ENCODE measurements at regions not wholly inside any gene's neighbourhood (a gene's known extent, or its start where the extent isn't known, plus 50 kb on each side); places are given as distances from the start of the nearest gene placed in this dataset.
"Not testable (repeated sequence)": the region's sequence is repeated elsewhere in the genome, so short reads cannot be mapped to it uniquely, and the experiment has no call there.

- DNase-seq, result not testable (repeated sequence)
These were observed 255.1 kb downstream of the OR4F29 start for GRCh38 chr1:196366-196765.

DNA sequence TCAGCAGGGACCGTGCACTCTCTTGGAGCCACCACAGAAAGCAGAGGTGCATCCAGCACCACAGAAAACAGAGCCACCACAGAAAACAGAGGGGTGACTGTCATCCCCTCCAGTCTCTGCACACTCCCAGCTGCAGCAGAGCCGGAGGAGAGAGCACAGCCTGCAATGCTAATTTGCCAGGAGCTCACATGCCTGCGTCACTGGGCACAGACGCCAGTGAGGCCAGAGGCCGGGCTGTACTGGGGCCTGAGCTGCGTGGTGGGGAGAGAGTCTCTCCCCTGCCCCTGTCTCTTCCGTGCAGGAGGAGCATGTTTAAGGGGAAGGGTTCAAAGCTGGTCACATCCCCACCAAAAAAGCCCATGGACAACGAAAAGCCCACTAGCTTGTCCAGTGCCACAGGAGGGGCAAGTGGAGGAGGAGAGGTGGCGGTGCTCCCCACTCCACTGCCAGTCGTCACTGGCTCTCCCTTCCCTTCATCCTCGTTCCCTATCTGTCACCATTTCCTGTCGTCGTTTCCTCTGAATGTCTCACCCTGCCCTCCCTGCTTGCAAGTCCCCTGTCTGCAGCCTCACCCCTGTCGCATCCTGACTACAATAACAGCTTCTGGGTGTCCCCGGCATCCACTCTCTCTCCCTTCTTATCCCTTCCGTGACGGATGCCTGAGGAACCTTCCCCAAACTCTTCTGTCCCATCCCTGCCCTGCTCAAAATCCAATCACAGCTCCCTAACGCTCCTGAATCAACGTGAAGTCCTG is 260.0 kb downstream of the OR4F29 start:
- DNase-seq, result not testable (repeated sequence)

- DNase-seq, result not testable (repeated sequence)
These were observed 260.8 kb downstream of the OR4F29 start for GRCh38 chr1:190678-191077.

- not testable (repeated sequence) for DNase-seq
These were observed 261.6 kb downstream of the OR4F29 start for GRCh38 chr1:189915-190314.

- DNase-seq, result not testable (repeated sequence)
These were observed 262.2 kb downstream of the OR4F29 start for GRCh38 chr1:189270-189669.

DNA sequence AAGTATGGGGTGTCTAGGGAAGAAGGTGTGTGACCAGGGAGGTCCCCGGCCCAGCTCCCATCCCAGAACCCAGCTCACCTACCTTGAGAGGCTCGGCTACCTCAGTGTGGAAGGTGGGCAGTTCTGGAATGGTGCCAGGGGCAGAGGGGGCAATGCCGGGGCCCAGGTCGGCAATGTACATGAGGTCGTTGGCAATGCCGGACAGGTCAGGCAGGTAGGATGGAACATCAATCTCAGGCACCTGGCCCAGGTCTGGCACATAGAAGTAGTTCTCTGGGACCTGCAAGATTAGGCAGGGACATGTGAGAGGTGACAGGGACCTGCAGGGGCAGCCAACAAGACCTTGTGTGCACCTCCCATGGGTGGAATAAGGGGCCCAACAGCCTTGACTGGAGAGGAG is 264.2 kb downstream of the OR4F29 start:
- not testable (repeated sequence) for DNase-seq

GRCh38 chr1:186691-187131 is 264.8 kb downstream of the OR4F29 start:
- not testable (repeated sequence) for DNase-seq

DNA sequence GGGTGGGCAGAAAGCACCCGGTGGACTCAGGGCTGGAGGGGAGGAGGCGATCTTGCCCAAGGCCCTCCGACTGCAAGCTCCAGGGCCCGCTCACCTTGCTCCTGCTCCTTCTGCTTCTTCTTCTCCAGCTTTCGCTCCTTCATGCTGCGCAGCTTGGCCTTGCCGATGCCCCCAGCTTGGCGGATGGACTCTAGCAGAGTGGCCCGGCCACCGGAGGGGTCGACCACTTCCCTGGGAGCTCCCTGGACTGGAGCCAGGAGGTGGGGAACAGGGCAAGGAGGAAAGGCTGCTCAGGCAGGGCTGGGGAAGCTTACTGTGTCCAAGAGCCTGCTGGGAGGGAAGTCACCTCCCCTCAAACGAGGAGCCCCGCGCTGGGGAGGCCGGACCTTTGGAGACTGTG is 265.3 kb downstream of the OR4F29 start:
- not testable (repeated sequence) for DNase-seq

DNA sequence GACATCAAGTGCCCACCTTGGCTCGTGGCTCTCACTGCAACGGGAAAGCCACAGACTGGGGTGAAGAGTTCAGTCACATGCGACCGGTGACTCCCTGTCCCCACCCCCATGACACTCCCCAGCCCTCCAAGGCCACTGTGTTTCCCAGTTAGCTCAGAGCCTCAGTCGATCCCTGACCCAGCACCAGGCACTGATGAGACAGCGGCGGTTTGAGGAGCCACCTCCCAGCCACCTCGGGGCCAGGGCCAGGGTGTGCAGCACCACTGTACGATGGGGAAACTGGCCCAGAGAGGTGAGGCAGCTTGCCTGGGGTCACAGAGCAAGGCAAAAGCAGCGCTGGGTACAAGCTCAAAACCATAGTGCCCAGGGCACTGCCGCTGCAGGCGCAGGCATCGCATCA is 266.0 kb downstream of the OR4F29 start:
- DNase-seq, result not testable (repeated sequence)

DNA sequence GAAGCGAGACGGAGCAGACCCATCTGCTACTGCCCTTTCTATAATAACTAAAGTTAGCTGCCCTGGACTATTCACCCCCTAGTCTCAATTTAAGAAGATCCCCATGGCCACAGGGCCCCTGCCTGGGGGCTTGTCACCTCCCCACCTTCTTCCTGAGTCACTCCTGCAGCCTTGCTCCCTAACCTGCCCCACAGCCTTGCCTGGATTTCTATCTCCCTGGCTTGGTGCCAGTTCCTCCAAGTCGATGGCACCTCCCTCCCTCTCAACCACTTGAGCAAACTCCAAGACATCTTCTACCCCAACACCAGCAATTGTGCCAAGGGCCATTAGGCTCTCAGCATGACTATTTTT is 267.2 kb downstream of the OR4F29 start:
- DNase-seq, result not testable (repeated sequence)

- not testable (repeated sequence) for DNase-seq
These were observed 267.7 kb downstream of the OR4F29 start for GRCh38 chr1:183620-184335.

DNA sequence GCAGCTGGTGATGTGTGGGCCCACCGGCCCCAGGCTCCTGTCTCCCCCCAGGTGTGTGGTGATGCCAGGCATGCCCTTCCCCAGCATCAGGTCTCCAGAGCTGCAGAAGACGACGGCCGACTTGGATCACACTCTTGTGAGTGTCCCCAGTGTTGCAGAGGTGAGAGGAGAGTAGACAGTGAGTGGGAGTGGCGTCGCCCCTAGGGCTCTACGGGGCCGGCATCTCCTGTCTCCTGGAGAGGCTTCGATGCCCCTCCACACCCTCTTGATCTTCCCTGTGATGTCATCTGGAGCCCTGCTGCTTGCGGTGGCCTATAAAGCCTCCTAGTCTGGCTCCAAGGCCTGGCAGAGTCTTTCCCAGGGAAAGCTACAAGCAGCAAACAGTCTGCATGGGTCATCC is 268.4 kb downstream of the OR4F29 start:
- DNase-seq, result not testable (repeated sequence)

DNA sequence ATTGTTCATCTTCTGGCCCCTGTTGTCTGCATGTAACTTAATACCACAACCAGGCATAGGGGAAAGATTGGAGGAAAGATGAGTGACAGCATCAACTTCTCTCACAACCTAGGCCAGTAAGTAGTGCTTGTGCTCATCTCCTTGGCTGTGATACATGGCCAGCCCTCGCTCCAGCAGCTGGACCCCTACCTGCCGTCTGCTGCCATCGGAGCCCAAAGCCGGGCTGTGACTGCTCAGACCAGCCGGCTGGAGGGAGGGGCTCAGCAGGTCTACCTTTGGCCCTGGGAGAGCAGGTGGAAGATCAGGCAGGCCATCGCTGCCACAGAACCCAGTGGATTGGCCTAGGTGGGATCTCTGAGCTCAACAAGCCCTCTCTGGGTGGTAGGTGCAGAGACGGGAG is 268.8 kb downstream of the OR4F29 start:
- DNase-seq, result not testable (repeated sequence)

GRCh38 chr1:181247-182216 is 269.9 kb downstream of the OR4F29 start:
- not testable (repeated sequence) for DNase-seq

- DNase-seq, result not testable (repeated sequence)
These were observed 270.7 kb downstream of the OR4F29 start for GRCh38 chr1:180749-181205.

DNA sequence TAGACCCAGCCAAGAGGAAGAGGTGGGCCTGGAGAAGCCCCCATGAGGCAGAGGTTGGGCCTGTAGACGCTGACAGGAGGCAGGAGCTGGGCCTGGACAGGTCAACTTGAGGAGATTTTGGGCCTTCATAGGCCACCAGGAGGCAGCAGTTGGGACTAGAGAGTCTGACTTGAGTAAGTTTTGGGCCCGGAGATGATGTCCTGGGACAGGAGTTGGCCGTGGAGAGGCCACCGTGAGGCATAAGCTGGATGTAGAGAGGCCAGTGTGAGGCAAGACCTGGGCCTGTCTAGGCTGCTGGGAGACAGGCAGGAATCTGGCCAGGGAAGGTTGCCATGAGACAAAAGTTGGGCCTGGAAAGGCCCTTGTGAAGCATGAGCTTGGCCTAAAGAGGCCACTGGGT is 312.6 kb downstream of the OR4F29 start:
- DNase-seq, result not testable (repeated sequence)

DNA sequence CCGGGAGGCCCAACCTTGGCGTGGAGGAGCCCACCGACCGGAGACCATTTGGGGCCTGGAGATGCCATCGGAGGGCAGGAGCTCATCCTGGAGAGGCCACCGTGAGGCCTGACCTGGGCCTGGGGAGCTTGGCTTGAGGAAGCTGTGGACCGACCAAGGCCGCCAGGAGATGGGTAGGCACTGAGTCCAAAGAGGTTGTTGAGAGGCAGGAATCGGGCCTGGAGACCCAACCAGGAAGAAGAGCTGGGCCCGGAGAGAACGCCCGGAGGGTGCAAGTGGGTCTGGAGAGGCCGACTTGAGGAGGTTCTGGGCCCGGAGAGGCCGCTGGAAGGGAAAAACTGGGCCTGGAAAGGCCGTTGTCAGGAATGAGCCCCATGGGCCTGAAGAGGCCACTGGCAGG is 313.8 kb downstream of the OR4F29 start:
- not testable (repeated sequence) for DNase-seq

DNA sequence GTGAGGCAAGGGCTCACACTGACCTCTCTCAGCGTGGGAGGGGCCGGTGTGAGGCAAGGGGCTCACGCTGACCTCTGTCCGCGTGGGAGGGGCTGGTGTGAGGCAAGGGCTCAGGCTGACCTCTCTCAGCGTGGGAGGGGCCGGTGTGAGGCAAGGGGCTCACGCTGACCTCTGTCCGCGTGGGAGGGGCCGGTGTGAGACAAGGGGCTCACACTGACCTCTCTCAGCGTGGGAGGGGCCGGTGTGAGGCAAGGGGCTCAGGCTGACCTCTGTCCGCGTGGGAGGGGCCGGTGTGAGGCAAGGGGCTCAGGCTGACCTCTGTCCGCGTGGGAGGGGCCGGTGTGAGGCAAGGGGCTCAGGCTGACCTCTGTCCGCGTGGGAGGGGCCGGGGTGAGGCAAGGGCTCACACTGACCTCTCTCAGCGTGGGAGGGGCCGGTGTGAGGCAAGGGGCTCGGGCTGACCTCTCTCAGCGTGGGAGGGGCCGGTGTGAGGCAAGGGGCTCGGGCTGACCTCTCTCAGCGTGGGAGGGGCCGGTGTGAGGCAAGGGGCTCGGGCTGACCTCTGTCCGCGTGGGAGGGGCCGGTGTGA is 315.0 kb downstream of the OR4F29 start:
- not testable (repeated sequence) for DNase-seq

GRCh38 chr1:134936-135335 is 316.5 kb downstream of the OR4F29 start:
- DNase-seq, result not testable (repeated sequence)

GRCh38 chr1:118440-118839 is 333.0 kb downstream of the OR4F29 start:
- DNase-seq, result not testable (repeated sequence)

DNA sequence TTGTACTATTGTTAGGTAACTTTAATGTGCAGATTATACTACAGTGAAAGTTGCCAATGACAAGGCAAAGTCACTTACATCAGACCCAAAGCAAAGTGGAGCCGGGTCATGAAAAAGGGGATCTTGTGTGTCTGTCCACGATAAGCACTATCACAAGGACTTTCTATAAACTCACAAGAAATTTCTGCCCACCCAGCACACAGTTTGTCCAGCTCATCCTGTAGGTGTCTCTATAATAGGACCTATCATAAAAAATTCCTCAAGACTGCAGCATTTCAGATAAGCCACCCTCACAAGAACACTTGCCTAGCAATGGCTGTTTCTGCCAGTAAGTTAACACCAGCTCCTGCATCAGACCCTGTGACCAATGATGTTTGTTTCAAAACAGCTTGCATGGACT is 335.9 kb downstream of the OR4F29 start:
- not testable (repeated sequence) for DNase-seq

DNA sequence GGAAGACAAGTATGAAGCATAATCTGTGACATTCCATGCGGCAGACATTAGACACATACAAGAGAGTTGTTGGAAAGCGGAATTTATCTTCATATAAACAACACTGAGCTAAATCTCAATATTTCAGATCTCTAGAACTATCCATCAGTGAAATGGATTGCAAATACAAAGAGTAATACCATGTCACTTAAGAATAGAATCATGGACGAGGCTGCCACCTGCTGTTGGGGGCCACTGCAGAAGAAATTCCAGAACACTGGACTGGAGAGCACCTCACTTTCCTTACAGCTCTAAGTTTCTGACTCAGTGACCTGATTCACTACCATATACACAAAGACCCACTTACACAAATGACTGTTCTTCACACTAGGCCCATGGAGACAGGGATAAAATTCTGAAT is 346.7 kb downstream of the OR4F29 start:
- not testable (repeated sequence) for DNase-seq
